ENCODE measurements at regions not wholly inside any gene's neighbourhood (a gene's known extent, or its start where the extent isn't known, plus 50 kb on each side); places are given as distances from the start of the nearest gene placed in this dataset.

GRCh38 chr4:123980736-123981300, 584.2 kb downstream of the SPRY1 start:
- FAIRE-seq (no peak), ATAC-seq (no peak), DNase-seq (no peak)
- Histone ChIP-seq H3K9me3 (no peaks in the 10 kb centered on the region), H3K27ac (no peak overlapping the region), H3K4me3 (no peak overlapping the region), H3K4me1 (no peaks in the 10 kb centered on the region), H3K27me3 (no peaks in the 10 kb centered on the region), H3K36me3 (no peaks in the 10 kb centered on the region)
- 80 to 84% methylated on average over 2 of the region's 2 CpGs for whole genome bisulfite sequencing, 2 donors
- TF ChIP-seq CTCF (IDR thresholded peaks at IDR 0.05) = no peak
- intact Hi-C loops (cut with DNase I) = no loop called here

GRCh38 chr4:123984886-123985285, 588.3 kb downstream of the SPRY1 start:
- no peak overlapping the region for H3K4me3 ChIP-seq
- H3K27me3 ChIP-seq = no peaks in the 10 kb centered on the region
- FAIRE-seq = no peak
- no peak overlapping the region for H3K27ac ChIP-seq
- DNase-seq = no peak
- ATAC-seq = no peak
- H3K36me3 ChIP-seq = no peaks in the 10 kb centered on the region
- no peaks in the 10 kb centered on the region for H3K4me1 ChIP-seq
- TF ChIP-seq CTCF (IDR thresholded peaks at IDR 0.05) = no peak
- WGBS, 2 donors = 46 to 68% methylated on average over 3 of the region's 3 CpGs
- intact Hi-C loops (cut with DNase I) = loop anchor here in 1 of 3 donors (5.0 kb wide), 1 partner anchor 262 kb away; no protein-coding TSS in a partner anchor
- H3K9me3 ChIP-seq = no peaks in the 10 kb centered on the region

- peak in 1 of 4 donors; percentile 24 for ATAC-seq
- no peak for DNase-seq
- Histone ChIP-seq H3K4me1 (no peaks in the 10 kb centered on the region), H3K36me3 (no peaks in the 10 kb centered on the region), H3K27ac (peak overlapping the region in 1 of 4 donors; percentile 19), H3K9me3 (no peaks in the 10 kb centered on the region), H3K4me3 (no peak overlapping the region), H3K27me3 (no peaks in the 10 kb centered on the region)
- intact Hi-C loops (cut with DNase I) = loop anchor here in 1 of 3 donors (5.0 kb wide), 1 partner anchor 261 kb away; no protein-coding TSS in a partner anchor
- TF ChIP-seq CTCF (IDR thresholded peaks at IDR 0.05) = no peak
- peak; percentile 74 for FAIRE-seq
- WGBS, 2 donors = 48 to 60% methylated on average over 2 of the region's 2 CpGs
Observed at GRCh38 chr4:123986268-123986798, 589.7 kb downstream of the SPRY1 start.

GRCh38 chr4:123987408-123987807, 590.8 kb downstream of the SPRY1 start:
- FAIRE-seq = no peak
- intact Hi-C loops (cut with DNase I) = loop anchor here in 1 of 3 donors (5.0 kb wide), 1 partner anchor 260 kb away; no protein-coding TSS in a partner anchor

More at GRCh38 chr4:123987408-123987807, 590.8 kb downstream of the SPRY1 start:
- DNase-seq (no peak), ATAC-seq (no peak)
- WGBS, 2 donors = 59 to 71% methylated on average over 3 of the region's 3 CpGs
- Histone ChIP-seq H3K27me3 (no peaks in the 10 kb centered on the region), H3K4me1 (no peaks in the 10 kb centered on the region), H3K27ac (no peak overlapping the region), H3K4me3 (no peak overlapping the region), H3K9me3 (no peaks in the 10 kb centered on the region), H3K36me3 (no peaks in the 10 kb centered on the region)
- no peak for TF ChIP-seq CTCF (IDR thresholded peaks at IDR 0.05)

Measured in pancreas (tissue), 10 donors.